NB4 (cell line): ENCODE measurements at regions not wholly inside any gene's neighbourhood (a gene's known extent, or its start where the extent isn't known, plus 50 kb on each side); places are given as distances from the start of the nearest gene placed in this dataset.
"Not testable (repeated sequence)": the region's sequence is repeated elsewhere in the genome, so short reads cannot be mapped to it uniquely, and the experiment has no call there.

ENCODE experiments used
- DNase-seq: peaks from one replicate; pipeline ENCODE4 v3.0.0; 2010; ENCODE audit warnings: low read depth
- H3K4me3 ChIP-seq: one replicate; pipeline ENCODE4 v1.5.1; 2011; ENCODE audit warnings: mild to moderate bottlenecking, low read depth, low read length, moderate library complexity
- CTCF ChIP-seq: IDR thresholded peaks from one replicate; pipeline ENCODE4 v1.5.1; 2012; ENCODE audit warnings: low read depth, low read length
- MAX ChIP-seq: IDR thresholded peaks from 2 replicates; pipeline ENCODE4 v1.6.1; 2011; ENCODE audit warnings: low read depth, low read length
- MYC ChIP-seq: IDR thresholded peaks from 2 replicates; pipeline ENCODE4 v1.6.1; 2011; ENCODE audit warnings: low read depth, low read length
- POLR2A ChIP-seq: IDR thresholded peaks from 2 replicates; pipeline ENCODE4 v1.6.1; 2011; ENCODE audit warnings: mild to moderate bottlenecking; ENCODE audit not compliant: insufficient read length; ENCODE audit errors: extremely low read depth

GRCh38 chr11:25483915-25484635, 847.9 kb upstream of the ANO3 start:
- no peak overlapping the region for H3K4me3 ChIP-seq
- no peak for DNase-seq
- TF ChIP-seq CTCF (no peak), POLR2A (no peak)

- no peak overlapping the region for H3K4me3 ChIP-seq
- TF ChIP-seq CTCF, result no peak
- no peak for TF ChIP-seq MAX
- no peak for TF ChIP-seq POLR2A
- TF ChIP-seq MYC, result no peak
- DNase-seq, result no peak
Measured at GRCh38 chr11:25485315-25485714, 846.6 kb upstream of the ANO3 start.

- not testable (repeated sequence) for DNase-seq, H3K4me3 ChIP-seq
Measured at GRCh38 chr11:25486338-25486737, 845.6 kb upstream of the ANO3 start.

- not testable (repeated sequence) for DNase-seq, H3K4me3 ChIP-seq
Measured at GRCh38 chr11:25488176-25488575, 843.8 kb upstream of the ANO3 start.

GRCh38 chr11:25501426-25501825, 830.5 kb upstream of the ANO3 start:
- not testable (repeated sequence) for DNase-seq

GRCh38 chr11:25515576-25515975, 816.4 kb upstream of the ANO3 start:
- DNase-seq, result peak; percentile 1
- no peak for TF ChIP-seq MAX
- no peak overlapping the region for H3K4me3 ChIP-seq

More at GRCh38 chr11:25501426-25501825, 830.5 kb upstream of the ANO3 start:
- not testable (repeated sequence) for H3K4me3 ChIP-seq

GRCh38 chr11:25520459-25520858, 811.5 kb upstream of the ANO3 start:
- TF ChIP-seq POLR2A (no peak), MYC (no peak), MAX (no peak), CTCF (no peak)
- DNase-seq, result no peak
- no peak overlapping the region for H3K4me3 ChIP-seq

- DNase-seq, result no peak
- TF ChIP-seq POLR2A (no peak), MYC (no peak), MAX (no peak), CTCF (no peak)
- no peak overlapping the region for H3K4me3 ChIP-seq
Measured at GRCh38 chr11:25527841-25528240, 804.1 kb upstream of the ANO3 start.
